Cardiac fibroblast (primary cell): ENCODE measurements at regions not wholly inside any gene's neighbourhood (a gene's known extent, or its start where the extent isn't known, plus 50 kb on each side); places are given as distances from the start of the nearest gene placed in this dataset.

Experiments used
- DNase-seq, 2 donors: peaks; one replicate each; pipeline versions ENCODE4 v3.0.0 to v3.0.0-alpha.2; 2010; ENCODE audit warnings: low read depth in 2 of 2
- H3K4me3 ChIP-seq, 2 donors: replicated peaks in 1 of 2; 1 replicate in 1 of 2; 2 replicates in 1 of 2; pipeline ENCODE4 v1.5.1; 2011; ENCODE audit warnings: low read depth in 2 of 2, low read length in 2 of 2, mild to moderate bottlenecking in 2 of 2, moderate library complexity in 1 of 2
- TF ChIP-seq, protein P1 (sequence below): IDR thresholded peaks from one replicate; pipeline ENCODE4 v1.5.1; 2011; ENCODE audit warnings: low read depth, mild to moderate bottlenecking, low read length, inconsistent platforms

DNA sequence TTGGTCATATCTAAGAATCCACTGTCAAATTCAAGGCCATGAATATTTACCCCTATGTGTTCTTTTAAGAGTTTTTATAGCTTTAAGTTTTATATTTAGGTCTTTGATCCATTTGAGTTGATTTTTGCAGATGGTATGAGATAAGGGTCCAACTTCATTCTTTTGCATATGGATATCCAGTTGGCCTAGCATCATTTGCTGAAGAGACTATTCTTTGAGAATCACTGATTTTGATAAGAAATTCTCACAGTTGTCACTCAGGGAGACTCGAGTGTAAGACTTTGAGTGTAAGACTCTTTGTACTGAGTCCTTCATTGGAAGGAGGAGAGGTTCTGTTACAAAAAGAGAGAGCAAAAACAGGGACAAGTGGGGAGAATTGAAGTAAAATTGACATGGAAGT is 74.8 kb downstream of the CBLL2 start:
- DNase-seq = no peak
- no peak overlapping the region for H3K4me3 ChIP-seq
- TF ChIP-seq, protein P1, sequence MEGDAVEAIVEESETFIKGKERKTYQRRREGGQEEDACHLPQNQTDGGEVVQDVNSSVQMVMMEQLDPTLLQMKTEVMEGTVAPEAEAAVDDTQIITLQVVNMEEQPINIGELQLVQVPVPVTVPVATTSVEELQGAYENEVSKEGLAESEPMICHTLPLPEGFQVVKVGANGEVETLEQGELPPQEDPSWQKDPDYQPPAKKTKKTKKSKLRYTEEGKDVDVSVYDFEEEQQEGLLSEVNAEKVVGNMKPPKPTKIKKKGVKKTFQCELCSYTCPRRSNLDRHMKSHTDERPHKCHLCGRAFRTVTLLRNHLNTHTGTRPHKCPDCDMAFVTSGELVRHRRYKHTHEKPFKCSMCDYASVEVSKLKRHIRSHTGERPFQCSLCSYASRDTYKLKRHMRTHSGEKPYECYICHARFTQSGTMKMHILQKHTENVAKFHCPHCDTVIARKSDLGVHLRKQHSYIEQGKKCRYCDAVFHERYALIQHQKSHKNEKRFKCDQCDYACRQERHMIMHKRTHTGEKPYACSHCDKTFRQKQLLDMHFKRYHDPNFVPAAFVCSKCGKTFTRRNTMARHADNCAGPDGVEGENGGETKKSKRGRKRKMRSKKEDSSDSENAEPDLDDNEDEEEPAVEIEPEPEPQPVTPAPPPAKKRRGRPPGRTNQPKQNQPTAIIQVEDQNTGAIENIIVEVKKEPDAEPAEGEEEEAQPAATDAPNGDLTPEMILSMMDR = no peak

- TF ChIP-seq, protein P1 = no peak
- DNase-seq = peak in 1 of 2 donors; percentile 12
- H3K4me3 ChIP-seq = no peak overlapping the region
These were observed 76.4 kb downstream of the CBLL2 start for GRCh38 chrX:22349116-22349515.

GRCh38 chrX:22351076-22351475 is 78.4 kb downstream of the CBLL2 start:
- H3K4me3 ChIP-seq = no peak overlapping the region
- TF ChIP-seq, protein P1 = no peak
- no peak for DNase-seq

GRCh38 chrX:22351966-22352365 is 79.3 kb downstream of the CBLL2 start:
- DNase-seq = peak in 1 of 2 donors; percentile 29
- H3K4me3 ChIP-seq = no peak overlapping the region
- TF ChIP-seq, protein P1 = no peak

DNA sequence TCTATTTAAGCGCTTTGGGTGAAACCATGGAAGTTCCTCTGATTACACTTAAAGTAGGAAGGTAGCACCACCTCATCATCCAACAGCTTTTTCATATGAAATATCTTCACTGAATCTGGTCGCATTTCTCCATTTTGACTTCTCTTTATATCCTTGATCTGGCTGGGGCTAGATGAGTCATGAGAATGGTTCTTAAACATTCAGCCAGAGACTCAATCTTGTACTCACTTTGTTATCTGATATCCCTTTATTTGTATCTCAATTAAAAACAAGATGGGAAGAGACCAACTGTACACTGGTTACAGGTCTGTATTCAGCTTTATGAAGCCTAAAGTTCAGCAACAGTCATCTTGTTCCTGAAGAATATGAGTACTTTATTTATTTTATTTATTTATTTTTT is 84.9 kb downstream of the CBLL2 start:
- peak in 1 of 2 donors; percentile 11 for DNase-seq
- no peak overlapping the region for H3K4me3 ChIP-seq
- TF ChIP-seq, protein P1 = no peak

GRCh38 chrX:22360129-22360528 is 87.4 kb downstream of the CBLL2 start:
- no peak overlapping the region for H3K4me3 ChIP-seq
- DNase-seq = peak in 1 of 2 donors; percentile 3
- TF ChIP-seq, protein P1 = no peak

GRCh38 chrX:22365460-22365859 is 92.7 kb downstream of the CBLL2 start:
- H3K4me3 ChIP-seq = no peak overlapping the region
- peak; percentile 41 to 91 for DNase-seq
- TF ChIP-seq, protein P1 = no peak
